ENCODE measurements at regions not wholly inside any gene's neighbourhood (a gene's known extent, or its start where the extent isn't known, plus 50 kb on each side); places are given as distances from the start of the nearest gene placed in this dataset.

DNA sequence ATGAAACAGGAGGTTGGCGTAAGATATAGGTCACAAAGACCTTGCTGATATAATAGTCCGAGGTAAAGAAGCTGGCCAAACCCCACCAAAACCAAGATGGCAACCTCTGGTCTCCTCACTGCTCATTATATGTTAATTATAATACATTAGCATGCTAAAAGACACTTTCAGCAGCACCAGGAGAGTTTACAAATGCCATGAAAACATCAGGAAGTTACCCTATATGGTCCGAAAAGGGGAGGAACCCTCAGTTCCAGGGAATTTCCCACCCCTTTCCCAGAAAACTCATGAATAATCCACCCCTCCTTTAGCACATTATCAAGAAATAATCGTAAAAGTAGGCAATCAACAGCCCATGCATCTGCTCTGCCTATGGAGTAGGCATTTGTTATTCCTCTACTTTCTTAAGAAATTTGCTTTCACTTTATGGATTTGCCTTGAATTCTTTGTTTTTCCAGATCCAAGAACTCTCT is 923.4 kb downstream of the QKI start:
- TF ChIP-seq, protein P1, sequence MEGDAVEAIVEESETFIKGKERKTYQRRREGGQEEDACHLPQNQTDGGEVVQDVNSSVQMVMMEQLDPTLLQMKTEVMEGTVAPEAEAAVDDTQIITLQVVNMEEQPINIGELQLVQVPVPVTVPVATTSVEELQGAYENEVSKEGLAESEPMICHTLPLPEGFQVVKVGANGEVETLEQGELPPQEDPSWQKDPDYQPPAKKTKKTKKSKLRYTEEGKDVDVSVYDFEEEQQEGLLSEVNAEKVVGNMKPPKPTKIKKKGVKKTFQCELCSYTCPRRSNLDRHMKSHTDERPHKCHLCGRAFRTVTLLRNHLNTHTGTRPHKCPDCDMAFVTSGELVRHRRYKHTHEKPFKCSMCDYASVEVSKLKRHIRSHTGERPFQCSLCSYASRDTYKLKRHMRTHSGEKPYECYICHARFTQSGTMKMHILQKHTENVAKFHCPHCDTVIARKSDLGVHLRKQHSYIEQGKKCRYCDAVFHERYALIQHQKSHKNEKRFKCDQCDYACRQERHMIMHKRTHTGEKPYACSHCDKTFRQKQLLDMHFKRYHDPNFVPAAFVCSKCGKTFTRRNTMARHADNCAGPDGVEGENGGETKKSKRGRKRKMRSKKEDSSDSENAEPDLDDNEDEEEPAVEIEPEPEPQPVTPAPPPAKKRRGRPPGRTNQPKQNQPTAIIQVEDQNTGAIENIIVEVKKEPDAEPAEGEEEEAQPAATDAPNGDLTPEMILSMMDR (IDR thresholded peaks at IDR 0.05), result no peak
- TF ChIP-seq POLR2A (IDR thresholded peaks at IDR 0.05), result no peak
